Fibroblast of lung (primary cell): ENCODE measurements at regions not wholly inside any gene's neighbourhood (a gene's known extent, or its start where the extent isn't known, plus 50 kb on each side); places are given as distances from the start of the nearest gene placed in this dataset.

Experiments
- DNase-seq, 2 donors: peaks; one replicate each; pipeline versions ENCODE4 v3.0.0 to v3.0.0-alpha.2; 2010; ENCODE audit warnings: low read depth in 2 of 2
- H2AFZ ChIP-seq: 2 replicates; pipeline ENCODE4 v1.5.1; 2012; ENCODE audit warnings: low read length, control low read depth, inconsistent platforms
- H3K27ac ChIP-seq: 2 replicates; pipeline ENCODE4 v1.5.1; 2011; ENCODE audit warnings: low read length, control low read depth; ENCODE audit not compliant: insufficient read depth
- H3K27me3 ChIP-seq: 2 replicates; pipeline ENCODE4 v1.5.1; 2011; ENCODE audit warnings: mild to moderate bottlenecking, low read length; ENCODE audit not compliant: control insufficient read depth, insufficient read depth
- H3K36me3 ChIP-seq: 2 replicates; pipeline ENCODE4 v1.5.1; 2011; ENCODE audit warnings: low read length; ENCODE audit not compliant: control insufficient read depth, insufficient read depth
- H3K4me1 ChIP-seq: 2 replicates; pipeline ENCODE4 v1.5.1; 2011; ENCODE audit warnings: low read length; ENCODE audit not compliant: control insufficient read depth, insufficient read depth; ENCODE audit errors: extremely low read depth
- H3K4me2 ChIP-seq: 2 replicates; pipeline ENCODE4 v1.5.1; 2011; ENCODE audit warnings: low read length, control low read depth; ENCODE audit not compliant: insufficient read depth; ENCODE audit errors: extremely low read depth
- H3K4me3 ChIP-seq, 4 experiments: fragments of 200-600 bp in 1 of 4; sonication (generic) in 1 of 4; replicated peaks in 1 of 4; 2 replicates each; pipeline ENCODE4 v1.5.1; 2011 to 2016; ENCODE audit warnings: low read length in 4 of 4, low read depth in 3 of 4, mild to moderate bottlenecking in 3 of 4, control low read depth in 2 of 4, inconsistent platforms in 1 of 4, mixed read lengths in 1 of 4; ENCODE audit not compliant: insufficient read depth in 1 of 4; ENCODE audit errors: control extremely low read depth in 1 of 4
- H3K79me2 ChIP-seq: 2 replicates; pipeline ENCODE4 v1.5.1; 2012; ENCODE audit warnings: mild to moderate bottlenecking, low read length, inconsistent platforms; ENCODE audit not compliant: control insufficient read depth, insufficient read depth
- H3K9ac ChIP-seq: 2 replicates; pipeline ENCODE4 v1.5.1; 2011; ENCODE audit warnings: mild to moderate bottlenecking, low read length, control low read depth; ENCODE audit not compliant: insufficient read depth
- H3K9me3 ChIP-seq: 2 replicates; pipeline ENCODE4 v1.5.1; 2012; ENCODE audit warnings: low read depth, low read length; ENCODE audit not compliant: control insufficient read depth, insufficient read depth
- H4K20me1 ChIP-seq: 2 replicates; pipeline ENCODE4 v1.5.1; 2011; ENCODE audit warnings: low read length; ENCODE audit not compliant: control insufficient read depth, insufficient read depth; ENCODE audit errors: extremely low read depth
- EZH2 ChIP-seq: IDR thresholded peaks from 2 replicates; pipeline ENCODE4 v1.5.1; 2012; ENCODE audit warnings: low read length, control low read depth, mild to moderate bottlenecking; ENCODE audit errors: missing control alignments
- TF ChIP-seq, protein P1 (sequence below), 2 donors: IDR thresholded peaks in 1 of 2; conservative IDR thresholded peaks in 1 of 2; 1 replicate in 1 of 2; 2 replicates in 1 of 2; pipeline ENCODE4 v1.5.1; 2011 to 2012; ENCODE audit warnings: low read length in 2 of 2, control low read depth in 1 of 2, inconsistent platforms in 1 of 2, low read depth in 1 of 2, mild to moderate bottlenecking in 1 of 2

DNA sequence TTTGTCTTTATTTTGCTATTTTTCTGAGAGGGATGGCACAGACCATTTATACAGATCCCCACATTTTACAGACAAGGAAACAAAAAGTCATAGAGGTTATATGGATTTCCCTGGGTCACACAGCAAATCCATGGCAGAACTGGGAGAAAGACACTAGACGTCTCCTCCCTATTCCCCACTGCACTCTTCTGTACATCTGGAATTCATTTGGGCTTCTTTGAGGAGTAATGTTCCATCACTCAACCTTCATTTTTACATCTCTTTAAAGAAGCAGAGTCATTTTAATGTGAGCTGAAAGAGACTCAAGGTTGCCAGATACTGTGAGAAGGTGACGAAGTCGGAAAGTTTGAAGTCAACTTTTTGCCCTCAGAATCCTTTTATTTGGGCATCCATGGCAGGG is 207.3 kb downstream of the OTOR start:
- Histone ChIP-seq H3K9ac (no peak overlapping the region), H3K4me1 (no peaks in the 10 kb centered on the region), H3K79me2 (no peaks in the 10 kb centered on the region), H3K4me3 (no peak overlapping the region), H3K27me3 (no peaks in the 10 kb centered on the region), H3K4me2 (no peak overlapping the region), H2AFZ (no peak overlapping the region), H3K27ac (no peak overlapping the region), H3K9me3 (no peaks in the 10 kb centered on the region), H3K36me3 (no peaks in the 10 kb centered on the region), H4K20me1 (no peaks in the 10 kb centered on the region)
- TF ChIP-seq, protein P1, sequence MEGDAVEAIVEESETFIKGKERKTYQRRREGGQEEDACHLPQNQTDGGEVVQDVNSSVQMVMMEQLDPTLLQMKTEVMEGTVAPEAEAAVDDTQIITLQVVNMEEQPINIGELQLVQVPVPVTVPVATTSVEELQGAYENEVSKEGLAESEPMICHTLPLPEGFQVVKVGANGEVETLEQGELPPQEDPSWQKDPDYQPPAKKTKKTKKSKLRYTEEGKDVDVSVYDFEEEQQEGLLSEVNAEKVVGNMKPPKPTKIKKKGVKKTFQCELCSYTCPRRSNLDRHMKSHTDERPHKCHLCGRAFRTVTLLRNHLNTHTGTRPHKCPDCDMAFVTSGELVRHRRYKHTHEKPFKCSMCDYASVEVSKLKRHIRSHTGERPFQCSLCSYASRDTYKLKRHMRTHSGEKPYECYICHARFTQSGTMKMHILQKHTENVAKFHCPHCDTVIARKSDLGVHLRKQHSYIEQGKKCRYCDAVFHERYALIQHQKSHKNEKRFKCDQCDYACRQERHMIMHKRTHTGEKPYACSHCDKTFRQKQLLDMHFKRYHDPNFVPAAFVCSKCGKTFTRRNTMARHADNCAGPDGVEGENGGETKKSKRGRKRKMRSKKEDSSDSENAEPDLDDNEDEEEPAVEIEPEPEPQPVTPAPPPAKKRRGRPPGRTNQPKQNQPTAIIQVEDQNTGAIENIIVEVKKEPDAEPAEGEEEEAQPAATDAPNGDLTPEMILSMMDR (conservative IDR thresholded peaks at IDR 0.05 in 1 of 2, IDR thresholded peaks at IDR 0.05 in 1 of 2; ENCODE audit: low read depth in 1 of 2, low read length in 2 of 2), result no peak
- no peak for TF ChIP-seq EZH2
- no peak for DNase-seq

DNA sequence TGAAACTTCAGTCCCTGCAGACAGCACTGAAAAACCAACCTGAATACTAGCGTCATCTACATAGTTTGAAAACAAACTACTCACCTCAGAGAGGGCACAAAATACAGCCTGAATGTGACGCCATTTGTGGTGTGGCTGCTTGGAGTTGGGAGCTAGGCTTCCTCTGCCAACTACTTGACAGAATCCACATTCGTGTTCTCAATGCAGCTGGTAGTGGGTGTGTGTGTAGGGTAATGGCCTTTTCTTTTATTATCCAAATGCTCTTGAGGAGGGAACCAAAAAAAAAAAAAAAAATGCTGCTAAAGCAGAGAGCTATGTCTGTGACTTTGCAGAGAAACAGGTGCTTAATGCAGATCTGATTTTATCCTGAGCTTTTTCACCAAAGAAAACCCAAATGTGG is 207.8 kb downstream of the OTOR start:
- TF ChIP-seq, protein P1 (conservative IDR thresholded peaks at IDR 0.05 in 1 of 2, IDR thresholded peaks at IDR 0.05 in 1 of 2; ENCODE audit: low read depth in 1 of 2, low read length in 2 of 2), result no peak
- no peak for TF ChIP-seq EZH2

DNA sequence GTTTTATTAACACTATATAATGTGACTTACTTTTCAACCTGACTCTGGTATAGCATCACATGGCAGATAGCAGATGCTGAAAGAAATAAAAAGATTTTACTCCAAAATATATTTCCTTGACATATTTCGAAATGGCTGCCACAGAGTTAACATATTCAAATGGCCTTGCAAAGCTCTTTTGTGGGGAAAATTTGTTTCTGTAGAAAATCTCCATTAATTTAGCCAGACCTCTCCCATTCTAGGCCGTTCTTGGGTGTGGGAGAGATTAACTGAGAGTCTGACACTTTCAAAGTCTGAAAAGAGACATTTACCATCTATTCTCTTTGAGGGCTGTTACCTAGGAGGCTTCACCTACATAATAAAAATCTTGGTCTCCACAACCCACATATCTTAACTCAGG is 217.2 kb downstream of the OTOR start:
- no peaks in the 10 kb centered on the region for H4K20me1 ChIP-seq
- no peak overlapping the region for H2AFZ ChIP-seq
- H3K9me3 ChIP-seq, result no peaks in the 10 kb centered on the region
- no peak overlapping the region for H3K4me3 ChIP-seq
- no peaks in the 10 kb centered on the region for H3K79me2 ChIP-seq
- H3K4me1 ChIP-seq, result no peaks in the 10 kb centered on the region
- H3K9ac ChIP-seq, result no peak overlapping the region
- H3K36me3 ChIP-seq, result no peaks in the 10 kb centered on the region
- H3K27ac ChIP-seq, result no peak overlapping the region
- no peak overlapping the region for H3K4me2 ChIP-seq
- TF ChIP-seq, protein P1 (conservative IDR thresholded peaks at IDR 0.05 in 1 of 2, IDR thresholded peaks at IDR 0.05 in 1 of 2; ENCODE audit: low read depth in 1 of 2, low read length in 2 of 2), result no peak
- no peak for TF ChIP-seq EZH2
- no peaks in the 10 kb centered on the region for H3K27me3 ChIP-seq
- no peak for DNase-seq

More for the DNA sequence above, 207.8 kb downstream of the OTOR start:
- H3K36me3 ChIP-seq, result no peaks in the 10 kb centered on the region
- H3K27ac ChIP-seq, result no peak overlapping the region
- H2AFZ ChIP-seq, result no peak overlapping the region
- H3K9me3 ChIP-seq, result no peaks in the 10 kb centered on the region
- no peaks in the 10 kb centered on the region for H3K79me2 ChIP-seq
- H3K4me1 ChIP-seq, result no peaks in the 10 kb centered on the region
- no peak overlapping the region for H3K9ac ChIP-seq
- DNase-seq, result no peak
- no peak overlapping the region for H3K4me3 ChIP-seq
- H3K27me3 ChIP-seq, result no peaks in the 10 kb centered on the region
- H3K4me2 ChIP-seq, result no peak overlapping the region
- no peaks in the 10 kb centered on the region for H4K20me1 ChIP-seq
